ENCODE measurements at regions not wholly inside any gene's neighbourhood (a gene's known extent, or its start where the extent isn't known, plus 50 kb on each side); places are given as distances from the start of the nearest gene placed in this dataset.
"Not testable (repeated sequence)": the region's sequence is repeated elsewhere in the genome, so short reads cannot be mapped to it uniquely, and the experiment has no call there.

- no peaks in the 10 kb centered on the region for H3K9me3 ChIP-seq (ENCODE audit: insufficient read depth, low read length)
- H3K4me1 ChIP-seq (ENCODE audit: insufficient read depth, insufficient read length), result no peaks in the 10 kb centered on the region
- no peak overlapping the region for H3K4me3 ChIP-seq (ENCODE audit: insufficient read length, low read depth)
- H3K27me3 ChIP-seq (ENCODE audit: insufficient read depth, insufficient read length), result no peaks in the 10 kb centered on the region
- DNase-seq (ENCODE audit: low read depth, low spot score), result no peak
- H3K36me3 ChIP-seq (ENCODE audit: insufficient read depth, insufficient read length, low read length), result no peaks in the 10 kb centered on the region
- H3K9ac ChIP-seq (ENCODE audit: insufficient read length, low read depth), result no peak overlapping the region
- TF ChIP-seq ZNF274 (IDR thresholded peaks at IDR 0.05; ENCODE audit: low read depth, low read length), result no peak
- no peak for TF ChIP-seq SUZ12 (IDR thresholded peaks at IDR 0.05; ENCODE audit: extremely low read depth, insufficient read depth, insufficient read length)
Observed at GRCh38 chr13:97890573-97890972, 62.9 kb upstream of the IPO5 start.

GRCh38 chr13:97891964-97892363 lies 61.5 kb upstream of the IPO5 start:
- H3K27me3 ChIP-seq (ENCODE audit: insufficient read depth, insufficient read length); H3K4me3 ChIP-seq (ENCODE audit: insufficient read length, low read depth): not testable (repeated sequence)

GRCh38 chr13:97892717-97893116 lies 60.8 kb upstream of the IPO5 start:
- TF ChIP-seq SUZ12 (IDR thresholded peaks at IDR 0.05; ENCODE audit: extremely low read depth, insufficient read depth, insufficient read length), result no peak
- no peak for TF ChIP-seq ZNF274 (IDR thresholded peaks at IDR 0.05; ENCODE audit: low read depth, low read length)
- no peak for TF ChIP-seq YY1 (IDR thresholded peaks at IDR 0.05; ENCODE audit: insufficient read depth, insufficient read length)
- no peaks in the 10 kb centered on the region for H3K36me3 ChIP-seq (ENCODE audit: insufficient read depth, insufficient read length, low read length)
- no peak for DNase-seq (ENCODE audit: low read depth, low spot score)
- no peaks in the 10 kb centered on the region for H3K9me3 ChIP-seq (ENCODE audit: insufficient read depth, low read length)
- H3K27me3 ChIP-seq (ENCODE audit: insufficient read depth, insufficient read length), result no peaks in the 10 kb centered on the region
- no peaks in the 10 kb centered on the region for H3K4me1 ChIP-seq (ENCODE audit: insufficient read depth, insufficient read length)
- H3K4me3 ChIP-seq (ENCODE audit: insufficient read length, low read depth), result no peak overlapping the region
- H3K9ac ChIP-seq (ENCODE audit: insufficient read length, low read depth), result no peak overlapping the region

More at GRCh38 chr13:97891964-97892363, 61.5 kb upstream of the IPO5 start:
- not testable (repeated sequence) for H3K9me3 ChIP-seq (ENCODE audit: insufficient read depth, low read length); H3K36me3 ChIP-seq (ENCODE audit: insufficient read depth, insufficient read length, low read length); H3K4me1 ChIP-seq (ENCODE audit: insufficient read depth, insufficient read length); H3K9ac ChIP-seq (ENCODE audit: insufficient read length, low read depth); DNase-seq (ENCODE audit: low read depth, low spot score)

GRCh38 chr13:97895383-97895782 lies 58.1 kb upstream of the IPO5 start:
- no peaks in the 10 kb centered on the region for H3K27me3 ChIP-seq (ENCODE audit: insufficient read depth, insufficient read length)
- H3K4me1 ChIP-seq (ENCODE audit: insufficient read depth, insufficient read length), result no peaks in the 10 kb centered on the region

GRCh38 chr13:97896446-97896845 lies 57.0 kb upstream of the IPO5 start:
- Histone ChIP-seq H3K27me3 (ENCODE audit: insufficient read depth, insufficient read length) (no peaks in the 10 kb centered on the region), H3K36me3 (ENCODE audit: insufficient read depth, insufficient read length, low read length) (no peaks in the 10 kb centered on the region), H3K4me1 (ENCODE audit: insufficient read depth, insufficient read length) (no peaks in the 10 kb centered on the region), H3K9ac (ENCODE audit: insufficient read length, low read depth) (no peak overlapping the region), H3K9me3 (ENCODE audit: insufficient read depth, low read length) (no peaks in the 10 kb centered on the region), H3K4me3 (ENCODE audit: insufficient read length, low read depth) (no peak overlapping the region)
- TF ChIP-seq YY1 (IDR thresholded peaks at IDR 0.05; ENCODE audit: insufficient read depth, insufficient read length) (no peak), SUZ12 (IDR thresholded peaks at IDR 0.05; ENCODE audit: extremely low read depth, insufficient read depth, insufficient read length) (no peak), ZNF274 (IDR thresholded peaks at IDR 0.05; ENCODE audit: low read depth, low read length) (no peak)
- DNase-seq (ENCODE audit: low read depth, low spot score), result no peak

More at GRCh38 chr13:97895383-97895782, 58.1 kb upstream of the IPO5 start:
- TF ChIP-seq YY1 (IDR thresholded peaks at IDR 0.05; ENCODE audit: insufficient read depth, insufficient read length), result no peak
- no peak for TF ChIP-seq SUZ12 (IDR thresholded peaks at IDR 0.05; ENCODE audit: extremely low read depth, insufficient read depth, insufficient read length)
- TF ChIP-seq ZNF274 (IDR thresholded peaks at IDR 0.05; ENCODE audit: low read depth, low read length), result no peak
- no peaks in the 10 kb centered on the region for H3K36me3 ChIP-seq (ENCODE audit: insufficient read depth, insufficient read length, low read length)
- H3K9ac ChIP-seq (ENCODE audit: insufficient read length, low read depth), result no peak overlapping the region
- no peaks in the 10 kb centered on the region for H3K9me3 ChIP-seq (ENCODE audit: insufficient read depth, low read length)
- no peak for DNase-seq (ENCODE audit: low read depth, low spot score)
- no peak overlapping the region for H3K4me3 ChIP-seq (ENCODE audit: insufficient read length, low read depth)

GRCh38 chr13:97901716-97902115 lies 51.8 kb upstream of the IPO5 start:
- H3K9ac ChIP-seq (ENCODE audit: insufficient read length, low read depth), result no peak overlapping the region
- no peak for DNase-seq (ENCODE audit: low read depth, low spot score)
- no peak overlapping the region for H3K4me3 ChIP-seq (ENCODE audit: insufficient read length, low read depth)
- TF ChIP-seq SUZ12 (IDR thresholded peaks at IDR 0.05; ENCODE audit: extremely low read depth, insufficient read depth, insufficient read length) (no peak), YY1 (IDR thresholded peaks at IDR 0.05; ENCODE audit: insufficient read depth, insufficient read length) (no peak), ZNF274 (IDR thresholded peaks at IDR 0.05; ENCODE audit: low read depth, low read length) (no peak)
- no peaks in the 10 kb centered on the region for H3K36me3 ChIP-seq (ENCODE audit: insufficient read depth, insufficient read length, low read length)
- no peaks in the 10 kb centered on the region for H3K4me1 ChIP-seq (ENCODE audit: insufficient read depth, insufficient read length)
- no peaks in the 10 kb centered on the region for H3K9me3 ChIP-seq (ENCODE audit: insufficient read depth, low read length)
- no peaks in the 10 kb centered on the region for H3K27me3 ChIP-seq (ENCODE audit: insufficient read depth, insufficient read length)

All from NT2/D1 (cell line).